ENCODE measurements at regions not wholly inside any gene's neighbourhood (a gene's known extent, or its start where the extent isn't known, plus 50 kb on each side); places are given as distances from the start of the nearest gene placed in this dataset.
"Not testable (repeated sequence)": the region's sequence is repeated elsewhere in the genome, so short reads cannot be mapped to it uniquely, and the experiment has no call there.

DNA sequence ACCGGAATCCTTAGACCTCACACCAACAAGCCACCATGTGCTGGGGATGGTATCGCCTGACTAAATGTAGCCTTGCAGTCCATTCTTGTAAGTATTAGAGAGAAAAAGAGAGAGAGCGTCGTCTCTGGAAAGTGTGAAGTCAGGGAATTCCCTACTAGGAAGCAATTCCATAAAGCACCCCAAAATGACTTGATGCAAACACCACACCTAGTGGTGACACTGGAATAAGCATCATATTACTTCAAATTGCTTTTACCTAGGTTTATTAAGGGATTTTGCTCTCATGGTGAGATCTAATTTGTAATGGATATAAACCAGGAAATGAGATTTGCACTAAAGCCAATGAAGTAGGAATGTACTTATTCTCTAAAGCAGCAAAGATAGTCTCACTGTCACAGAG lies 111.4 kb upstream of the METTL9 start:
- DNase-seq (ENCODE audit: low read depth, low spot score), result not testable (repeated sequence)

DNA sequence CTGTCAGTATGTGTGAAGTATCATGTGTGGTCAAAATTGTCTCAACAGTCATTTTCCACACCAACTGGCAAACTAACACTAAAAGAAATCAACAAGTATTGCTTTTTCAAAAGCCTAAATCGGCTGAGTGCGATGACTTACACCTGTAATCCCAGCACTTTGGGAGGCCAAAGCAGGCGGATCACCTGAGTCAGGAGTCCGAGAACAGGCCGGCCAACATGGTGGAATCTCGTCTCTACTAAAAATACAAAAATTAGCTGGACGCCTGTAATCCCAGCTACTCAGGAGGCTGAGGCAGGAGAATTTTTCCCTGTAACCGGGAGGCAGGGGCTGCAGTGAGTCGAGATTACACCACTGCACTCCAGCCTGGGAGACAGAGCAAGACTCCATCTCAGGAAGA lies 100.3 kb upstream of the METTL9 start:
- not testable (repeated sequence) for DNase-seq (ENCODE audit: low read depth, low spot score)

DNA sequence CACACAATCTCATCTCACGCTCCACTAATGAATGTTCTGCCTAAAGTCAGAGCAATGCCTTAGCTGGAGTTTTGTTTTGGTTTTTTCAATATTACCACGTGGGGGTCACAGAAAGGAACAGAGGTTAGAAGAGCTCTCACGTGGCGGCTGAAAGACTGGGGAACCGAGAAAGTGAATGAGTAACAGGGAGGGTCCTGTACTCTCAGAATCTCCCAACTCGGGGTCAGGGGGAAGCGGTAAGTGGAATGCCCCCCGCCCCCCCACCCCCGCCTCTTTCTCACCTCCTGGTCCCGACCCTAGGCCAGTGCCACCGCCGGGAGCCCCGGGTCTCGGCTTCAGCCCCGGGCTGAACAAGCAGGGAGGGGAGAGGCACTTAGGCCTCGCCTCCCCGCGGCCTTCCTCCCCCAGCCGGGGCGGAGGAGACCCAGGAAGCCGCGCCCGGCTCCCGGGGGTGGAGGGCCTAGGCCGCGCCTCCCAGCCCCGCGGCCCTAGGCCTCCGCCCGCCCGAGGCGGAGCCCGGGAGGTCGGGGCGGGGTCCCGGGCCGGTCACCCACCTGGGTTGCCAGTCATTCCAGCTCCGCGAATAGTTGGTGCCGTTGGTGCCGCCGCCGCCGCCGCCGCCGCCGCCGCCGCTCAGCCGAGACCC lies 98.0 kb upstream of the METTL9 start:
- DNase-seq (ENCODE audit: low read depth, low spot score), result peak; percentile 82

DNA sequence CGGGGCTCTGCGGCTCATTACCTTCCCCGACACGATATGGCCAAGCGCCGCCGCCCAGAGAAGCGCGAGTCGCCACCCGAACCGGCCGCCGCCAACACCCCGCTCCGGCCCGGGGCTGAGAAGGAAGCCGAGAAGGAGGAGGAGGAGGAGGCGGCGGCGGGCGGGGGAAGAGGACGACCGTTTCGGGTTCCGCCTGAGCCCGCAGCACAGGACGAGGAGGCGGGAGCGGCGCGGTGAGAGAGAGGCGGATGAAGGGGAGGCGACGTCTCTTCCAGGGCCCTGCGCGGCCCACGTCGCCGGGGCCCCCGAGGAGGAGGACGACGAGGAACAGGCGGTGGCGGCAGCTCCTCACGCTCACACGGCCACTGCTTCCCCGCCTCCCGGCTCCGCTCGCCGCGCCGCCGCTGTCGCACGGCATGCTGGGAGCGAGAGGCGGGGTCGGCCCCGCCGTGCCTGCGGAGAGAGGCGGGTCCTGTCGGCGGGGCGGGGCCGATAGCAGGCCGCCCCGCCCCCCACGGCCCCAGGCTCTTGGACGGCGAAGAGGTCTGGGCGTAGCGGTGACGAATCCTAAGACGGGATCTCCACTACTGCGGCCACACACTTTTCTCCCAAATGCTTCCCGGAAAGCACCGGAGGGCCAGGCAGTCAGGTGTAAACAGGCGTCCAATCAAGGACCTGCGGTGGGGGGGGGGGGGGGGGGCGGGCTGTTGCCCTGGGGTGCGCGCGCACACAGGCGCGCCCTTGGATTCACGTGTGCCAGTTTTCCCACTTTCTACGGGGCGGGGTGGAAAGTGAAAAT lies 97.3 kb upstream of the METTL9 start:
- DNase-seq (ENCODE audit: low read depth, low spot score), result peak; percentile 99

DNA sequence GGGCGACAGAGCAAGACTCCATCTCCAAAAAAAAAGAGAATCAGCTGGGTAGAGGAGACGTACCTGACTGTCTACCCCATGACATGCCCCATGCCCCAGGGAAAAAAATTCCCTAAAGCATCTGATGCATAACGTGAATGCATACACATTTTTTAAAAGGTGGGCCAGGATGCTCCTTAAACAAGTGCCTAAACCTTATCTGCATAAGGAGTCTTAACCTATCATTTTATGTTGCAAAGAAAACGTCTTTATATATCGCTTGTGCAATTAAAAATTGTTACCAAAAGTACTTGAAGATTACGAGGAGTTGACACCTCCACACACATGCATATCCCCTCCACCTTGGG lies 95.8 kb upstream of the METTL9 start:
- DNase-seq (ENCODE audit: low read depth, low spot score), result not testable (repeated sequence)

DNA sequence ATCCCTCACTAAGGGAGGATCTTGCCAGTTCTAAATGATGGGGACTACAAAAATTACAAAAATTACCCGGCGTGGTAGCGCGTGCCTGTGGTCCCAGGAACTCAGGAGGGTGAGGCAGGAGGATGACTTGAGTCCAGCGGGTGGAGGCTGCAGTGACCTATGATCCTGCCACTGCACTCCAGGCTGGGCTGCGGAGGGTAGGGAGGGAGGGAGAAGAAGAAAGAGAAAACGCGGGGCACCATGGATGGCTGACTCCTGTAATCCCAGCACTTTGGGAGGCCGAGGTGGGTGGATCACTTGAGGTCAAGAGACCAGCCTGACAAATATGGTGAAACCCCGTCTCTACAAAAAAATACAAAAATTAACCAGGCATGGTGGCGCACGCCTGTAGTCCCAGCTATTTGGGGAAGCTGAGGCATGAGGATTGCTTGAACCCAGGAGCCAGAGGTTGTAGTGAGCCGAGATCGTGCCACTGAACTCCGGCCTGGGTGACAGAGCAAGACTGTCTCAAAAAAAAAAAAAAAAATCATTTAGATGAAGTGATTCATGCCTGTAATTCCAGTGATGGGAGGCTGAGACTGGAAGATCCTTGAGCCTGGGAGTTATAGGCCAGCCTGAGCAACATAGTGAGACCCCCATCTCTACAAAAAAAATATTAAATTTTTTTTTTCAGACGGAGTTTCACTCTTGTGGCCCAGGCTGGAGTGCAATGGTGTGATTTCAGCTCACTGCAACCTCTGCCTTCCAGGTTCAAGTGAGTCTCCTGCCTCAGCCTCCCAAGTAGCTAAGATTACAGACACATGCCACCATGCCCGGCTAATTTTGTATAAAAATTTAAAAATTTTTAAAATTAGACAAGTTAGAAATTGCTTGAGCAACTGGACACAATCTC lies 95.2 kb upstream of the METTL9 start:
- not testable (repeated sequence) for DNase-seq (ENCODE audit: low read depth, low spot score)

DNA sequence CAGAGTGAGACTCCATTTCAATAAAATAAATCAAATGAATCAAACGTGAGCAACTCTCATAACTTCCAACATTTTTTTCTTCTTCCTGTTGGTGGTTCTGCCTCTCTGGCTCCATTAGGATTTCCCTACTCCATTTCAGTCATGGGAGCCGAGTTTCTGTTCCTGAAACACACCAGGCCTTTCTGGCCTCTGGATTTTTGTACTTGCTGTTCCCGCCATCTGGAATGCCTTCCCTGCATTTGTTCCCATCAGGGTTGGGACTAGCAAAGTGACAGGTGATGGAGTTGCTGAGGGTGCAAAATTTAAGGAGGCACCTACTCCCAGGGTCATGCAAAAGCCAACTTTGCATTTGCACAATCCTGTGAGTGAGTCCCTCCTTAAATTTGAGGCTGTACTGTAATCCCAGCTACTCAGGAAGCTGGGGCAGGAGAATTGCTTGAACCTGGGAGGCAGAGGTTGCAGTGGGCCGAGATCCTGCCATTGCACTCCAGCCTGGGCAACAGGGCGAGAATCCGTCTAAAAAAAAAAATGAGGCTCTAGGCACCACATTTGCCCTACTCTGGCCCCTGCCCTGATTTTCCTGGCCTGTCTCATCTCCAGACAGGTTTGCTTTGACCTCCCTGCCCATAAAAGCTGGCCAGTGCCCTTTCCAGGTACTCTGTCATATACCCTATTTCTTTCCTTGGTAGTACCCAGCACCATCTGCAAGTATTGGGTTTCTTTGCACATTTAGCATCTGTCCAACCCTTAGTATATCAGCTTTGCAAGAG lies 93.4 kb upstream of the METTL9 start:
- not testable (repeated sequence) for DNase-seq (ENCODE audit: low read depth, low spot score)

DNA sequence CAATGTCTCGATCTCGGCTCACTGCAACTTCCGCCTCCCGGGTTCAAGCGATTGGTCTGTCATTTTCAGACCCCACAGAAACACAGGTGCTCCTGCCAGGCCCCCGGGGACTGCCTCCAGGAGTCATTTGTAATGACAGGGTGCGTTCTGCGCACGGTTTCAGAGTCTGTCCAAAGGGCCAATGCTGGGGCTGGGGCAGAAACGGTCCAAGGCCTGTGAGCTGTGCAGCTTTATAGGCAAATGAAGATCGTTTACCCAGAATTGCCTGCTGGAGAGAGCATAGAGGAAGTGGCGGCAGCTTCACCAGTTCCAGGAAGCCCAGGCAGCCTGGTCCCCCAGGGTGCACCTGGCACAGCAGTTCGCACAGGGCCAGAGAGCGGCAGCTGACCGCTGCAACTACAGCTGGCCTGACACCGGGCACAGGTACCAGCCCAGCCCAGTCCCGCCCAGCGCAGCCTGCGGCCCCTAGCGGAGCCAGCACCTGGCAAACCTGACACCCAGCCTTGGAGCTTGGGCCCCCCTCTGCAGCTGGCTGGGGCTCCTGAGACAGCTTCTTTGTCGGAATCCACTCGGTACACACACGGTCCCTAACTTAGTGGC lies 92.4 kb upstream of the METTL9 start:
- DNase-seq (ENCODE audit: low read depth, low spot score), result not testable (repeated sequence)

DNA sequence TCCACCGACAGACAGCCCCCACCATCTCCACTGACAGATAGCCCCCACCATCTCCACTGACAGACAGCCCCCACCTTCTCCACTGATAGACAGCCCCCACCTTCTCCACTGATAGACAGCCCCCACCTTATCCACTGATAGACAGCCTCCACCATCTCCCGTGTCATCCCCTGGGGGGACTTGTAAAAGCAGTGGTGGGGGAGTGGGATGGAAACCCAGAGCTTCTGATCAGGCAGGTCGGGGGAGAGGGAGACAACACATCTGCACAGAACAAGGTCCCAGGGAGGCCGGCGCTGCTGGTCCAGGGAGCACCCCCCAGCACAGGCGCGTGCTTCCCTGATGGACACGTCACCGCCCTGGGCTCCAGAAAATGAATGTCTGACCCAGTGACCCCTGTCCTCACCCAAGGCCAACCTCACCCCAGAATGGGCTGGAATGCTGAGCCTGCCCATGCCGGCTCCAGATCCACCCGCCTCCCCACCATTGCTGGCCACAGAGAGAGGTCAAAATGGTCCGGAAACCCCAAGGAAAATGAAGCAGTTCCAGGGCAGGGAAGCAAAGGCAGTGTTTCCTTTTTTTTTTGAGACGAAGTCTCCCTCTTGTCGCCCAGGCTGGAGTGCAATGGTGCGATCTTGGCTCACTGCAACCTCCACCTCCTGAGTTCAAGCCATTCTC lies 91.6 kb upstream of the METTL9 start:
- DNase-seq (ENCODE audit: low read depth, low spot score), result not testable (repeated sequence)

DNA sequence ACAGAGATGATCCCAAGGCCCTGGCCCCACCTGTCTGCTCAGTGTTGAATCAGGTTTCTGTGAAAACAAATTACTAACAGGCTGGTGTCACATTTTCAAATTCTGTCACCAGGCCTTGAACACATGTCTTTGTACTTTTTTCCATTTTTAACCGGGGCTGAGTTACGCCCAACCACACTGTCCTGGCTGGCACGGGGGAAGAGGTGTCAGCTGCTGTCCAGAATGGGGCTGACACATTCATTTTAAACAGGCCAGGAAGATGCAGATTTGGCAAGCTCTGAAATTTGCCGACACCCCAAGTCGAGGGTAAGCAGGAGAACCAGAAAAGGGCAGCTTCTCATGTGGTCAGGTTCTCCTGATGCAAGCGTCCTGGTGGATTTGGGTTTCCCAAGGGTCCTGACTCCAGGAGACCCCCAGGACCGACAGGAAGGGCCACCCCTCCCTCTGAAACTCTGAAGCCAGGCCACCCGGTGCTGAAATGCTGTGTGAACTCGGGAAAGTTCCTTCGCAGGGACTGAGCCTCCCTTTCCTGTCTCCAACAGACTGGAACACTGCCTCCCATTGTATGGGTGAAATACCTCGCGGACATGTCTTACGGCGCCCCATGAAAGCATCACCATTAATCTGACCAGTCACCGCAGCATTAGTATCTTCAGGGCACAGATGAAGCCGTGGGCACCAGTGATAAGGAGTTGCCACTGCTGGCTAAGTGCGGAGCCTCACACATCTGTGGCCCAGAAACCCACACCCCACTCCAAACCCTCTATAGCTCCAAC lies 90.5 kb upstream of the METTL9 start:
- DNase-seq (ENCODE audit: low read depth, low spot score), result peak; percentile 39

DNA sequence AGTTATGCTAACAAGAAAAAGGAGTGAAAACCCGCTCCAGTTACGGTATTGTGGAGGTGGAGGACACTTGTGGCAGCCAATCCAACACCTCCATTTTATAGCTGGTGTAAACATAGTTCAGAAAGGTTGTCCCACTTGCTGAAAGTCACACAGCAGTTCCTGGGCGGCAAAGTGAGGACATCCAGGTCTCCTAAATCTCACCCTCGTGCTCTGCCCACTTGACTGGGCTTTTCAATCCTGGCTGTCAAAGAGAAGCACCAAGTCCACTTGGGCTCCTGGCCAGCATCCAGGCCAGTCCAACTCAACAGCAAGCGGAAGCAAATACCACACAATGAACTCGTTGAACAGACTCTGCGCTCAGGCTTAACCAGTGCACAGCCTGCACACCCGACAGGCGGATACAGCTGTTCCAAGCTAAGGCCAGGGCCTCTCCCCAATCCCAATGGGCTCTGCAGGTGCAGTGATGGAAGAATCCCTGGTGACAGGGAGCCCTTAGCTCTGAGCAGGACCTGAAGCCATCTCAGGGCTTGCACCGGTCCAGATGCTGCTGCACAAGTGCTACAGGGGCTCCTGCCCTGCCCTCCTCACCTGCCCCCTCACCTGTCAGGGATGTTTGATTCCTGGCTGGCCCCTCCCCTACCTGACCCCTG lies 89.8 kb upstream of the METTL9 start:
- DNase-seq (ENCODE audit: low read depth, low spot score), result peak; percentile 24

DNA sequence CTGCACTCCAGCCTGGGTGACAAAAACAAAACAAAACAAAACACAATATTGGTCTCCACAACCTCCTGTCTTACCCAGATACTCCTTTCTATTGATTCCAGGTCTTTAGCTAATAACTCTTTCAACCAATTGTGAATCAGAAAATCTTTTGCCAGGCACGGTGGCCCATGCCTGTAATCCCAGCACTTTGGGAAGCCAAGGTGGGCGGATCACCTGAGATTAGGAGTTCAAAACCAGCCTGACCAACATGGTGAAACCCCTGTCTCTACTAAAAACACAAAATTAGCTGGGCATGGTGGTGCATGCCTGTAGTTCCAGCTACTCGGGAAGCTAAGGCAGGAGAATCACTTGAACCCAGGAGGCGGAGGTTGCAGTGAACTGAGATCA lies 88.5 kb upstream of the METTL9 start:
- not testable (repeated sequence) for DNase-seq (ENCODE audit: low read depth, low spot score)

DNA sequence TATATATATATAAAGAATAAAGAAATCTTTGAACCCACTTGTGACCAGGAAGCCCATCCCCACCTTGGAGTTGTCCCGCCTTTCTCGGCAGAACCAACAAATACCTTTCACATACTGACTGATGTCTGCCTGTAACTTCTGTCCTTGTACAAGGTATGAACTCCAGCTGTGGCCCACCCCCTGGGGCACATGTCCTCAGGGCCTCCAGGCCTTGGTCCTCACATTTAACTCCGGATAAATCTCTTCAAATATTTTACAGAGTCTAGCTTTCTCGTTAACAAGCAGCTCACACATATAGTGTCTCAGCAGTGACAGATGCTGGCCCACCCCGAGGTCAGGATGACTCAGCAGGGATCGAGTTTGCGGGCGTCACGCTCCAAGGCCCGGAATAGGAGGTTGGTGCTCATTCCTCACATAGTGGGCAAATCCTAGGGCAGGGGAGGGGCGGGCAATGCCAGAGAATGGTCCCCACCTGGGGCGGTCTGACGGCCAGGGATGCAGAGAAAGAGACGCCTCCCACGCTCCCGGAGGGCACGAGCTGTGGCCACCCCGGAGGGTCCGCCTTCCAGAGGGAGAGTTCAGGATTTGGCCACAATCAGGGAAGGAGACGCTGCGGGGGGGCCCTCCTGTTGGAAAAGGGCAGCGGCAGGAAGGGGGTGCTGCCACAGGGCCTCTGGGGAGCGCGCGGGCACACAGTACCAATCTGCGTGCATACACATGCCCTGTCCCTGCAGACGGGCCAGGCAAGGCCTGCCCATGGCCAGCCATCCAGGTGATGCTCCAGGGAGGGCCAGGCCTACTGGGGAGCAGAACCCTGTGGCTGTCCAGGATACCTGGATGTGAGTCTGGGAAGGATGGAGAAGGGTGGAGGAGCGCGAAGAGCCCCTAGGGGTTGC lies 87.8 kb upstream of the METTL9 start:
- peak; percentile 89 for DNase-seq (ENCODE audit: low read depth, low spot score)

DNA sequence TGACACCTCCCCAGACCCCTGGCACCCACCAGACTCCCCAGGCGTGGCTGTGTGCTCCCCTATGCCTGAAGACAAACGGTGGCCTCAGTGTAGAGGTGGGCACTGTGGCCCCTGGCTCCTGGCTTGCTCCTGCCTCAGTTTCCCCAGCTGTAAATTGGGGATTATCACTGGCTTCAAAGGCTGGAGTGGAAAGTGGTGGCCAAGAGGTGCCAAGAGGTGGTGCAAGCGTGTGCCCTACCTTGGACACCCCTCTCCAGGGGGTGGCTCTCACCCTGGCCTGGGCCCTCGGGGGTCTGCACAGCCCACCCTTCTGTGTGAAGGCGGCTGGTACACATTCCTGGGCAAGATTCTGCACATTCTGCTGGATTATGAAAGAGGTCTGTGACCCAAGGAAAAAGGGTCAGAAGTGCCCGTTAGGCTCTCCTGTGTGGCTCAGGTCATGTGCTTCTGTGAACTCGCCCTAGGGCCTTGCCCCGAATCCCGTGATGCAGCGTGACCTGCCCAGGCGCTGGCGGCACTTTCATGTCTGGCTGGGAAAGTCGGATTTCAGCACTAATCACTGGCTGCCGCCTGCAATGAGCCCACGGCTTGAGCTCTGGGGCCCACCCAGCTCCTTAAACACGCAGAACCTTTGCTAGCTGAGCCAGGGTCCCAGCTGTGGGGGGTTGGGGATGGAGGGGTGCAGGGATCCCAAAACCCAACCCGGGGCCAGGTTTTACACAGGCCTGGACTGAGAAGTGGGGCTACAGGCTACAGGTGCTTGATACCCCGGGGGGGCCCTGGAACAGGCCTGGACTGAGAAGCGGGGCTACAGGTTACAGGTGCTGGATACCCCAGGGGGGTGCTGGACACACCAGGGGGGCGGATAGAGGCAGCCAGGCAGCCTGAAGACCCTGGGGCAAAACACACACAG lies 86.8 kb upstream of the METTL9 start:
- DNase-seq (ENCODE audit: low read depth, low spot score), result not testable (repeated sequence)

DNA sequence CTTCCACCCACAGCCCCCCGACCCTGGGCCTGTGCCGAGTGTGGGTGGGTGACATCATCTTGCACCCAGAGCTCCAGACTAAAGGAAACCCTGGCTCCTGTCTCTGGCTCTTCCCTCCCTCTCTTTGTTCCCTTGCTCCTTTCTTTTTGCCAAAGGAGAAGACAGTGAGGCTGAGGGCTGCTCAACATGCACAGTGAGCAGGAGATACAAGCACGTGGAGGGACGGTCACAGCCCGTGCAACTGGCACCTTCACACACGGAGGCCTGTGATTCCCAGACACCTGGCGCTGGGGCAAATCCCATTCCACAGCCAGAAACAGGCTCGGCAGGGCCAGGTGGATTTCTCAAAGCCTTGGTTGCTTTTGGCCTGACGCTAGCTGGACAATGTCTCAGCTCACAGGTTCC lies 86.0 kb upstream of the METTL9 start:
- DNase-seq (ENCODE audit: low read depth, low spot score), result peak; percentile 54

DNA sequence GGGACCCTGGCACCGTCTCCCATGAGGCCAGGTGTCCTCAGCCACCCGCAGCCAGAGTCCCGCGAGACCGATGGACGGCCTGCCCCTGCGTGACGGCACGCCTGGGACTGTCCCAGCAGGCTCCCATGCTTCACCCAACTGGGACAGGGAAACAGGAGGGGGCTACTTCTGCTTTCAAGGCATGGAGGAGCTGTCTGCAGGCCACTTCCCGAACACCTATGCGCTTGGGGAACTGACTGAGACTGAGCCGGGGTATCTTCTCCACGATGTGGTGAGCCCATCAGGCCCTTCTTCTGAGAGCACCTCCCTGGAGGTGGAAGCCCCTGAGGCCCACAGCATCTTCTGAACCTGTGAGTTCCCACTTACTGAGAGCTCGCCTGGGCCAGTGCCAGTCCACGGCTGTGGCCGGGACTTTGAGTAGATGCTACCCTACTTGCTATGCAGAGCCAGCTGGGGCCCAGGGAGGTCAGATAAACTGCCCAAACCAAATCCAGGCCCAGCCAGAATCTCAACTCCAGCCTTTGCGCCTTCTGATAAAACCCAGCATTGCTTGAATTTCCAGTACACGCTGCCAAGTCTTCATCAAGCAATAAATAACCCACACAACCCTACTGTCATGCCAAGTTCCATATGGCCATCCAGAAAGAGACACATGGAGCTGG lies 85.4 kb upstream of the METTL9 start:
- DNase-seq (ENCODE audit: low read depth, low spot score), result not testable (repeated sequence)

DNA sequence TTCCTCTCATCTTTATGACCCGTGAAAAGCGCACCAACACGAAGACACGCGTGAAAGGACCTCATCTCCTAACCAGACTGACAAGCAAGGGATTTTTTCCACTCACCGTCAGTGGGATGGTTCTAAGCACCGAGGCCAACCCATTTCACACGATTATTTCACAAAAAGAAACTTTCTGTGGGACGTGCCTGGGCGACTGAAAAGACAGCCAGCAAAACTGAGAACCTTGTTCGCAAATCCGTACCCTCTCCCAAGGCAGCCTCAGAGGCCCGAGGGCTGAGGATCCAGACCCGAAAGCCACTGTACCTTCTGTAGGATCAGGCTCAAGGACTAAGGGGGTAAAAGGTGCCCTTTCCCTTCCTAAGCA lies 84.9 kb upstream of the METTL9 start:
- DNase-seq (ENCODE audit: low read depth, low spot score), result not testable (repeated sequence)

All from astrocyte of the hippocampus (primary cell).